HL-60 (cell line): ENCODE measurements at regions not wholly inside any gene's neighbourhood (a gene's known extent, or its start where the extent isn't known, plus 50 kb on each side); places are given as distances from the start of the nearest gene placed in this dataset.

Source experiments
- DNase-seq, 2 experiments: peaks; one replicate each; pipeline ENCODE4 v3.0.0-alpha.2; 2010 to 2020; ENCODE audit warnings: low read depth in 1 of 2, low spot score in 1 of 2
- H3K27ac ChIP-seq: fragments of 250-450 bp; sonication (Bioruptor Pico); replicated peaks from 2 replicates; pipeline ENCODE4 v1.5.1; 2020; ENCODE audit warnings: mild to moderate bottlenecking, moderate library complexity
- H3K27me3 ChIP-seq: fragments of 250-450 bp; sonication (Bioruptor Pico); 2 replicates; pipeline ENCODE4 v1.5.1; 2021; ENCODE audit warnings: mild to moderate bottlenecking, moderate library complexity; ENCODE audit not compliant: insufficient read depth, poor library complexity, severe bottlenecking
- H3K4me3 ChIP-seq: replicated peaks from 2 replicates; pipeline ENCODE4 v1.5.1; 2011; ENCODE audit warnings: mild to moderate bottlenecking, control low read depth, low read length; ENCODE audit not compliant: insufficient read depth
- GABPA ChIP-seq: IDR thresholded peaks from 2 replicates; pipeline ENCODE4 v1.6.1; 2012; ENCODE audit warnings: low read depth
- POLR2AphosphoS5 ChIP-seq: IDR thresholded peaks from 2 replicates; pipeline ENCODE4 v1.6.1; 2012; ENCODE audit warnings: low read depth
- SPI1 ChIP-seq: IDR thresholded peaks from 2 replicates; pipeline ENCODE4 v1.6.1; 2012; ENCODE audit warnings: low read depth, mild to moderate bottlenecking, borderline replicate concordance
- TF ChIP-seq, protein P1 (sequence below): IDR thresholded peaks from 2 replicates; pipeline ENCODE4 v1.6.1; 2012; ENCODE audit warnings: low read depth; ENCODE audit not compliant: insufficient replicate concordance
- TF ChIP-seq, protein P2 (sequence below): IDR thresholded peaks from one replicate; pipeline ENCODE4 v1.5.1; 2011; ENCODE audit warnings: low read length, control low read depth, inconsistent platforms; ENCODE audit not compliant: insufficient read depth

DNA sequence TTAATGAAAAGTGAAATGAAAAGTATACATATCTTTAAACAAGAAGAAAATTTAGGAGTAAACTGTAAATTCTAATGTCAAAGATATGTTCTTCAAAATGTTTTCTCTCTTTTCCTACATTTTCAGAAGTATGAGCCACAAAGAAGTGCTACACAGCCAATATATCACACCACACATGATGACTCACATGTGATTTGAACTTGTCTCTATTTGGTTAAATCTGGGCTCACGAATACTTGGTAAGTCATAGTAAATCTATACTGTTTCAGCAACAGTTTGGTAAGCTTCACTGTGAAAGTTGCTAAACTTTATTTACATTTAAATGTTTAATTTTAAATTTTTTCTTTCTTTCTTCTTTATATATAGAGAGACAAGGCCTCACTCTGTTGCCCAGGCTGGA is 380.6 kb upstream of the IGFBP3 start:
- no peak for DNase-seq
- Histone ChIP-seq H3K27ac (no peak overlapping the region), H3K4me3 (no peak overlapping the region), H3K27me3 (no peaks in the 10 kb centered on the region)
- TF ChIP-seq, protein P1, sequence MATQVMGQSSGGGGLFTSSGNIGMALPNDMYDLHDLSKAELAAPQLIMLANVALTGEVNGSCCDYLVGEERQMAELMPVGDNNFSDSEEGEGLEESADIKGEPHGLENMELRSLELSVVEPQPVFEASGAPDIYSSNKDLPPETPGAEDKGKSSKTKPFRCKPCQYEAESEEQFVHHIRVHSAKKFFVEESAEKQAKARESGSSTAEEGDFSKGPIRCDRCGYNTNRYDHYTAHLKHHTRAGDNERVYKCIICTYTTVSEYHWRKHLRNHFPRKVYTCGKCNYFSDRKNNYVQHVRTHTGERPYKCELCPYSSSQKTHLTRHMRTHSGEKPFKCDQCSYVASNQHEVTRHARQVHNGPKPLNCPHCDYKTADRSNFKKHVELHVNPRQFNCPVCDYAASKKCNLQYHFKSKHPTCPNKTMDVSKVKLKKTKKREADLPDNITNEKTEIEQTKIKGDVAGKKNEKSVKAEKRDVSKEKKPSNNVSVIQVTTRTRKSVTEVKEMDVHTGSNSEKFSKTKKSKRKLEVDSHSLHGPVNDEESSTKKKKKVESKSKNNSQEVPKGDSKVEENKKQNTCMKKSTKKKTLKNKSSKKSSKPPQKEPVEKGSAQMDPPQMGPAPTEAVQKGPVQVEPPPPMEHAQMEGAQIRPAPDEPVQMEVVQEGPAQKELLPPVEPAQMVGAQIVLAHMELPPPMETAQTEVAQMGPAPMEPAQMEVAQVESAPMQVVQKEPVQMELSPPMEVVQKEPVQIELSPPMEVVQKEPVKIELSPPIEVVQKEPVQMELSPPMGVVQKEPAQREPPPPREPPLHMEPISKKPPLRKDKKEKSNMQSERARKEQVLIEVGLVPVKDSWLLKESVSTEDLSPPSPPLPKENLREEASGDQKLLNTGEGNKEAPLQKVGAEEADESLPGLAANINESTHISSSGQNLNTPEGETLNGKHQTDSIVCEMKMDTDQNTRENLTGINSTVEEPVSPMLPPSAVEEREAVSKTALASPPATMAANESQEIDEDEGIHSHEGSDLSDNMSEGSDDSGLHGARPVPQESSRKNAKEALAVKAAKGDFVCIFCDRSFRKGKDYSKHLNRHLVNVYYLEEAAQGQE = no peak
- no peak for TF ChIP-seq SPI1
- TF ChIP-seq GABPA = no peak
- TF ChIP-seq, protein P2, sequence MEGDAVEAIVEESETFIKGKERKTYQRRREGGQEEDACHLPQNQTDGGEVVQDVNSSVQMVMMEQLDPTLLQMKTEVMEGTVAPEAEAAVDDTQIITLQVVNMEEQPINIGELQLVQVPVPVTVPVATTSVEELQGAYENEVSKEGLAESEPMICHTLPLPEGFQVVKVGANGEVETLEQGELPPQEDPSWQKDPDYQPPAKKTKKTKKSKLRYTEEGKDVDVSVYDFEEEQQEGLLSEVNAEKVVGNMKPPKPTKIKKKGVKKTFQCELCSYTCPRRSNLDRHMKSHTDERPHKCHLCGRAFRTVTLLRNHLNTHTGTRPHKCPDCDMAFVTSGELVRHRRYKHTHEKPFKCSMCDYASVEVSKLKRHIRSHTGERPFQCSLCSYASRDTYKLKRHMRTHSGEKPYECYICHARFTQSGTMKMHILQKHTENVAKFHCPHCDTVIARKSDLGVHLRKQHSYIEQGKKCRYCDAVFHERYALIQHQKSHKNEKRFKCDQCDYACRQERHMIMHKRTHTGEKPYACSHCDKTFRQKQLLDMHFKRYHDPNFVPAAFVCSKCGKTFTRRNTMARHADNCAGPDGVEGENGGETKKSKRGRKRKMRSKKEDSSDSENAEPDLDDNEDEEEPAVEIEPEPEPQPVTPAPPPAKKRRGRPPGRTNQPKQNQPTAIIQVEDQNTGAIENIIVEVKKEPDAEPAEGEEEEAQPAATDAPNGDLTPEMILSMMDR = no peak
- no peak for TF ChIP-seq POLR2AphosphoS5

DNA sequence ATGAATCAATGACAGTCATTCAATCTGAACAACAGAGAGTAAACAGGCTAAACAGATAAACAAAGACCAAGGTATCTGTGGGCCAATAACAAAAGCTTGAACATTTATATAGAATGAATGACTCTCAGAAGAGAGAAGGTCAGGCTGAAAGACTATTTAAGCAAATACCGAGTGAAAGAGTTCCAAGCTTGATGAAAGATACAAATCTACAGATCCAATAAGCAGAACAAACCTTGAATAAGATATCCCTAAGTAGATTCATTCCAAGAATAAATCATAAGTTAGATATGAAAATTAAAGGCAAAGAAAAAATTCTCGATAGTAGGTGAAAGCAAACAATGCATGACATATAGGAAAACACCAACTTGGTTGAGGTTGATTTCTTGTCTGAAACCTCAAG is 376.4 kb upstream of the IGFBP3 start:
- no peaks in the 10 kb centered on the region for H3K27me3 ChIP-seq
- no peak for DNase-seq
- no peak overlapping the region for H3K27ac ChIP-seq
- no peak overlapping the region for H3K4me3 ChIP-seq
- TF ChIP-seq, protein P2 = no peak
- TF ChIP-seq POLR2AphosphoS5 = no peak
- TF ChIP-seq SPI1 = no peak
- TF ChIP-seq, protein P1 = no peak
- no peak for TF ChIP-seq GABPA

DNA sequence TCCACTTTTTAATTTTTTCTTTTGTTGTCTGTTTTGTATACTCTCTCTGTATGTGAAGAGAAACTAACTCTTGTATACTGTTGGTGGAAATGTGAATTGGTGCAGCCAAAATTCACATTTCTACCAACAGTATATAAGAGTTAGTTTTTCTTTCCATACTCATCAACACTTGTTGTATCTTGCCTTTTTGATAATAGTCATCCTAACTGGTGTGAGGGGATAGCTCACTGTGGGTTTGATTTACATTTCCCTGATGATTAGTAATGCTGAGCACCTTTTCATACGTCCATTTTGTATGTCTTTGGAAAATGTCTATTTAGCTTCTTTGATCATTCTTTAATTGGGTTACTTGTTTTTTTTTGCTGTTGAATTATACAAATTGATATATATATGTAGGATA is 375.5 kb upstream of the IGFBP3 start:
- H3K27me3 ChIP-seq = no peaks in the 10 kb centered on the region
- DNase-seq = no peak
- TF ChIP-seq GABPA = no peak
- no peak for TF ChIP-seq SPI1
- TF ChIP-seq POLR2AphosphoS5 = no peak
- H3K27ac ChIP-seq = no peak overlapping the region
- H3K4me3 ChIP-seq = no peak overlapping the region

DNA sequence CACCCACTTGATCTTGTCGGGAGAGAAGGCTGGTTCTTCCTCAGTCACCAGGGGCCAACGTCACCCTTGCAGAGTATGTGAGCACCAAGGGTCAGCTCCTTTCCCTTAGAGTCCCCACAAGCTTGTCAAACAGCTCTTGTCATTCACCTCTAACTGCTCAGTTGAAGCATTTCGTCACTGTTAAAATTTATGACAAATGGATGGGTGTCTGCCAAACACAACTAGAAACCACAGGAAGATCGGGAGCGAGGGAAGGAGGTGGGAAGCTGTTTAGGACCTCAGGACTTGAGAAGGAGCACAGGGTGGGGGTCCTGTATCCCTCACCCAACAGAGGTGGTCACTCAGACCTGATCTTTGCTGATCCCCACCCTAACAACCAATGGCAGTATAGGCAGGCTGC is 373.3 kb upstream of the IGFBP3 start:
- TF ChIP-seq, protein P2 = no peak
- TF ChIP-seq GABPA (no peak), SPI1 (no peak), POLR2AphosphoS5 (no peak)
- TF ChIP-seq, protein P1 = no peak
- Histone ChIP-seq H3K27me3 (no peaks in the 10 kb centered on the region), H3K4me3 (no peak overlapping the region), H3K27ac (no peak overlapping the region)
- no peak for DNase-seq
